ENCODE measurements at regions not wholly inside any gene's neighbourhood (a gene's known extent, or its start where the extent isn't known, plus 50 kb on each side); places are given as distances from the start of the nearest gene placed in this dataset.
"Not testable (repeated sequence)": the region's sequence is repeated elsewhere in the genome, so short reads cannot be mapped to it uniquely, and the experiment has no call there.

DNA sequence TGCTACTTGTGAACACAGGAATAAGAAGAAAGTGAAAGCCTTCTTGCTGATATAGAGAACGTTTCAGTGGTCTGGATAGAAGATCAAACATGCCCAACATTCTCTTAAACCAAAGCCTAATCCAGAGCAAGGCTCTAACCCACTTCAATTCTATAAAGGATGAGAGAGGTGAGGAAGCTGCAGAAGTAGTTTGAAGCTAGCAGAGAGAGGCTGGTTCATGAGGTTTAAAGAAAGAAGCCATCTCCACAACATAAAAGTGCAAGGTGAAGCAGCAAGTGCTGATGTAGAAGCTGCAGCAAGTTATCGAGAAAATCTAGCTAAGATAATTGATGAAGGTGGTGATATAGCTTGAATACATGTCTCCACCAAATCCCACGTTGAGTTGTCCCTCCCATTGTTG, 383.3 kb upstream of the ASIC2 start:
- peak overlapping the region in 1 of 2 donors; percentile 96 for H3K27ac Mint-ChIP-seq
- H3K27me3 Mint-ChIP-seq: peaks cover 9% of the 10 kb centered on the region
- ATAC-seq (no peak), DNase-seq (no peak)
- no peak overlapping the region for H3K4me3 Mint-ChIP-seq
- H3K9me3 Mint-ChIP-seq: no peaks in the 10 kb centered on the region
- H3K4me1 Mint-ChIP-seq: no peaks in the 10 kb centered on the region

DNA sequence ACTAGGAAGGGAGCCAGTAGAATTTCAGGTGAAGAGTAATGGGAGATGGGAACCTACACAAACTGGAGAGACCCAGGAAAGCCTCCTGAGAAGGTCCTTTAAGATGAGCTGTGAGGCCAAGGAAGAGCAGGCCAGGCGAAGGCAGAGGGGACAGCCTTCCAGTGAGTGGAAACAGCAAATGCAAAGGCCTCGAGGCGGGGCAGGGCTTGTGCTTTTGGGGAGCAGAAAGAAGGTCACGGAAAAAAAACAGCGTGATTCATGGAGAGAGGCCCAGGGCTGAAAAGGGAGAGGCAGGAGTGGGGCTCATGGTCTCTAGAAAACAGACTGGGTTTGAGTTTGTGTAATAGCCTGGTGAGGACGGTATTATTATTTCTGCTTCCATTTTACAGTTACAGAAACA, 386.5 kb upstream of the ASIC2 start:
- ATAC-seq (no peak), DNase-seq (no peak)
- Mint-ChIP-seq H3K27ac (peak overlapping the region in 1 of 2 donors; percentile 1), H3K4me1 (no peaks in the 10 kb centered on the region), H3K27me3 (no peaks in the 10 kb centered on the region), H3K4me3 (no peak overlapping the region), H3K9me3 (no peaks in the 10 kb centered on the region)

DNA sequence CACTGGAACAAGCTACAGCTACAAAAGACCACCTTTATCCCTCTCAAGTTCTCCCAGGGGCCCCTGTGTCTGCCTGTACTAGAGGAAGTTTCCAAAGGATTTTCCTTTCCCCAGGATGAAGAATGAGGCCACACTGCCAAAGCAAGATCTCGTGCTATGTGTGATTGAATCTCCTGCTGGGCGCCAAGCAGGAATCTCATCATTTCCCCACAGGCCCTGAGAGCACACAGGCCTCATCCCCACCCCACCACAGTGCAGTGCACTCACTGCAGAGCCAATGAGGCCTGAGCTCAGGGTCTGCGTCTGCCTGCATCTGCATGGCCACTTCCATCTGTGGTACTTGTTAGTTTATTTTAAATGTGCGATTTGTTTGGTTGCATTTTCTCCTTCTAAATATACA, 387.4 kb upstream of the ASIC2 start:
- no peaks in the 10 kb centered on the region for H3K27me3 Mint-ChIP-seq
- no peaks in the 10 kb centered on the region for H3K4me1 Mint-ChIP-seq
- no peaks in the 10 kb centered on the region for H3K9me3 Mint-ChIP-seq
- no peak for DNase-seq
- no peak overlapping the region for H3K4me3 Mint-ChIP-seq
- ATAC-seq: no peak
- H3K27ac Mint-ChIP-seq: no peak overlapping the region

DNA sequence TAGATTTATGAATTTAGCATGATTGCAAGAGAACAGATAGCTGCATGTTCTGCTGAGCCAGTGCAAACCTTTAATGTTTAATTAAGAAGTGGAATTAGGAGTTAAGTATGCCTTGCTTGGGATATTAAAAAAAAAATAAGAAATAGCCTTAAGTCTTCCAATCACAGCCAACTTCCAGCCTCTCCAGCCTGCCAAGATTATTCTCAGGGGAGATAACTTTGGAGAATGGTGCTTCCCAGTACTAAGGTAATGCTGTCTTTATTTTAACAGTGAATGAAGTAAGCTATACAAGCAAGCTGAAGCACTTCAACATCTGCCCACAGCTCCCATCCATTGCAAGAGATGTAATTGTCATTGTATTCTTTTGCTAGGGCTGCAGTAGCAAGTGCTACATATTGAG, 389.5 kb upstream of the ASIC2 start:
- no peak for ATAC-seq
- H3K4me1 Mint-ChIP-seq: no peaks in the 10 kb centered on the region
- no peaks in the 10 kb centered on the region for H3K9me3 Mint-ChIP-seq
- no peak overlapping the region for H3K27ac Mint-ChIP-seq
- H3K4me3 Mint-ChIP-seq: no peak overlapping the region
- no peak for DNase-seq
- H3K27me3 Mint-ChIP-seq: no peaks in the 10 kb centered on the region

DNA sequence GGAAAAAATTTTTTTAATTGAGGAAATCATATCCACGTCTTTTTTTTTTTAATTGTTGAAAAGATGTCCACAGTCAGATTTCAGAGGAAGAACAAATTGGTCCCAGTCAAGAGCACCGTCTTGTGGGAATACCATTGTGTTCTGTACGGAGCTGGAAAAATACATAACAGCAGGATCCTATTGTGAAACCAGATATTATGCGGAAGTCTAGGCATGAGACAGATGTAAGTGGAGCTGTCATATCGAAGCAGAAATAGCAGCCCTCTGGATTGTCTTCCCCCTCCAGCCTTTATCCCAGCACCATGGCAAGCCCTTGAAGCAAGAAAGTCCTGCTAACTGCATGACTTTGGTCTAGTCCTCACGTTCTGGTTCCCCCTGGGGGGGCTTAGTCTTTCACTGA, 391.6 kb upstream of the ASIC2 start:
- DNase-seq (no peak), ATAC-seq (no peak)
- no peaks in the 10 kb centered on the region for H3K27me3 Mint-ChIP-seq
- H3K4me3 Mint-ChIP-seq: no peak overlapping the region
- H3K9me3 Mint-ChIP-seq: no peaks in the 10 kb centered on the region
- H3K4me1 Mint-ChIP-seq: no peaks in the 10 kb centered on the region
- no peak overlapping the region for H3K27ac Mint-ChIP-seq

DNA sequence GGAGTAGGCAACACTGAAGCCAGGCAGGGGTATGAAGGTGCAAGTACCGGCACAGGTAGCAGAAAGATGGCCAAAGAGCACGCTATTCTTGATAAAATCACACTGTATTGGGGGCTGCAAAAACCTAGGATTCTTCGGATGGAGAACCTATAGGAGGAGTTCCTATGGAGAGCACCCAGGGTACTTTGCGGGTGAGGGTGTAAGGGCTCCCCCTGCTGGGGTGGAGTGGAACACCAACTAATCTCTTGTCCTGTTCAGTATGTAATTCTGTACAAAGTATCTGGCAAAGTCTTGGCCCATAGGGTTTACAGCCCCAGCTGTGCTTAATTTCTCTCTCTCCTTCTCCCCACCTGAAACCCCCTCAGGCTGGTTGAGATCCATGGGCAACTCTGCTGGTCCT, 393.1 kb upstream of the ASIC2 start:
- no peaks in the 10 kb centered on the region for H3K9me3 Mint-ChIP-seq
- no peak for ATAC-seq
- H3K4me1 Mint-ChIP-seq: no peaks in the 10 kb centered on the region
- H3K27me3 Mint-ChIP-seq: no peaks in the 10 kb centered on the region
- H3K4me3 Mint-ChIP-seq: no peak overlapping the region
- peak in 1 of 2 donors; percentile 7 for DNase-seq
- H3K27ac Mint-ChIP-seq: peak overlapping the region in 1 of 2 donors; percentile 27

DNA sequence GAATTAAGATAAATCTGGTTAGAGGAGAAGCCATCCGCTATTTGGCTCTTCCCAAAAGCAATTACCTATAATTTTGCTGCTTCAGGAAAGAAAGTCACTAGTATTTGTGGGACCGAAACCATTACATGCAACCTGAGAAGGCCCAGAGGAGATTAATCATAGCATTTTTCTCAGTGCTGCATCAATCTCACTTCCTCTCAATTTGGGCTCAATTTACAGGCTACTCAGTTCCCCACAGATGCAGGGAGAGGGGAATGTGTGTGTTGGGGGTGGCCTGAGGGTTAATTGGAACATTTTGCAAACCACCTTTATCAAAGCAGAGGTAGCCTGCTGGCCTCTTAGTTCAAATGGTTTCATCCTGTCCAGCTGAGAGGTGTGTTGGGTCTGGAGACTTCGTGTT, 394.7 kb upstream of the ASIC2 start:
- H3K27me3 Mint-ChIP-seq: no peaks in the 10 kb centered on the region
- H3K27ac Mint-ChIP-seq: no peak overlapping the region
- DNase-seq: no peak
- no peaks in the 10 kb centered on the region for H3K9me3 Mint-ChIP-seq
- H3K4me1 Mint-ChIP-seq: no peaks in the 10 kb centered on the region
- ATAC-seq: no peak
- no peak overlapping the region for H3K4me3 Mint-ChIP-seq

DNA sequence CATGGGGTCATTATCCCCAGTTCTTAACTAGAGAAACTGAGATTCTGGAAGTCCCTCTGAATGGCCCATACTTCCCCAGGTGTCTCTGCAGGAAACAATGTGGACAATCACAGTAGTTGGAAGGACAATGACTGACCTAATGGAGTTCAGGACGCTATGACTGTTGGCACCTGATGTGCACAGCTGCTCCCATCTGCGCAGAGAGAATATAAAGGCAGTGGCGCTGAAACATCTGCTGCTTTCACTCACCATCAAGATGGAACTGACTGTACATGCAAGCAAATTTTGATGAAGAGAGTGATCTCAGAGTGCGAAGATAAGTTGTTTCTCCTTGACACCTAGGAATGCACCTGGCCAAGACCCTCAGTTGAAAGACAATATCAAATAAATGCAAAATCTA, 395.7 kb upstream of the ASIC2 start:
- no peak overlapping the region for H3K27ac Mint-ChIP-seq
- no peak for DNase-seq
- H3K4me1 Mint-ChIP-seq: no peaks in the 10 kb centered on the region
- H3K9me3 Mint-ChIP-seq: no peaks in the 10 kb centered on the region
- H3K4me3 Mint-ChIP-seq: no peak overlapping the region
- no peak for ATAC-seq
- H3K27me3 Mint-ChIP-seq: no peaks in the 10 kb centered on the region

DNA sequence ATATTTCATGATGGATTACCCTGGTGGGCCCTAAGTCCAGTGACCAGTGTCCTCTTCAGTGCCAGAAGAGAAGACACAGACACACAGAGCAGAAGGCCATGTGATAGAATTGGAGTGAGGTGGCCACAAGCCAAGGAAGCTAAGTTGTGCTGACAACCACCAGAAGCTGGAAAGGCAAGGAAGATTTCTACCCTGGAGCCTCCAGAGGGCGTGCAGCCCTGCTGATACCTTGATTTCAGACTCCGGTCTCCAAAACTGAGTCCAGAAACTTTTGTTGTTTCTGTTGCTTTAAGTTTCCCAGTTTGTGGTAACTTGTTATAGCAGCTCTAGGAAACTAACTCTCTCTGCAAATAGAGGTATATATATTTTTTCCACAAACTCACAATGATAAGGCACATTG, 396.6 kb upstream of the ASIC2 start:
- Mint-ChIP-seq H3K27ac (no peak overlapping the region), H3K27me3 (peaks cover 8% of the 10 kb centered on the region), H3K4me1 (no peaks in the 10 kb centered on the region), H3K4me3 (no peak overlapping the region), H3K9me3 (no peaks in the 10 kb centered on the region)
- no peak for ATAC-seq
- DNase-seq: no peak

DNA sequence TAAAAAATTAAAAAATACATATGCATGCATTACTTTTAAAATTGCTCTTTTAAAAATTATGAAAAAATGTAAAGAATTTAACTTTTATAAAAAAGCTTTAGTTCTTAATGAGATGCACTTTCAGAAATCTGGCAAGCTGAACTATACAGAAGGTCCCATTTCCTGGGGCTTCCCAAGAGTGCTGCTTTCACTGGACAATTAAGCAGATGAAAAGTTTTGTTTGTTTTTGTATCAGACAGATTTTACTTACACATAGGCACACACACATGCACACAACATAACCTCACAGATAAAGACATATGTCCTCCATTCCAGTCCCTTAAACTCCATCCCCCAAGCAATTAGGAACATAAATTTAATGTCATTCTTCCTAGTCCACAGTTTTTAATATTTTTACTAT, 402.3 kb upstream of the ASIC2 start:
- ATAC-seq: no peak
- Mint-ChIP-seq H3K27me3 (peaks cover 20% of the 10 kb centered on the region), H3K4me1 (no peaks in the 10 kb centered on the region), H3K4me3 (no peak overlapping the region), H3K27ac (no peak overlapping the region), H3K9me3 (no peaks in the 10 kb centered on the region)
- no peak for DNase-seq

DNA sequence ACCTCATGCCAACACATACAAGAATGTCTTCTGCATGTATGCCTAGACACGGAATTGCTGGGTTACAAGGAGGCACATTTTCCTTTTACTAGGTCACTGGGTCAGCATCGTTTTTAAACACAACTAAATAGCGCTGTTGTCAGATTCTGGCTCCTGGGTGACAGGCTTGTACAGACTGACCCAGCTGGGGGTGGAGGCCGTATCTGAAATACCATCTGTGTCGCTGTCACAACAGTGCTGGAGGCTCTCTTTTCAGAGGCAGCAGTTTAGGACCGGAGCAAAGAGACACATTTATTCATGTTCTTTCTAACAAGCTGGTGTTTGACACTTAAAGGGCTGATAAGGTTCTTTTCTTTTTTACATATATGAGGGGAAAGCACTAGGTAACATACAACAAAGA, 403.0 kb upstream of the ASIC2 start:
- no peak for ATAC-seq
- no peak for DNase-seq
- Mint-ChIP-seq H3K27me3 (peaks cover 24% of the 10 kb centered on the region), H3K27ac (no peak overlapping the region), H3K4me3 (no peak overlapping the region), H3K9me3 (no peaks in the 10 kb centered on the region), H3K4me1 (no peaks in the 10 kb centered on the region)

DNA sequence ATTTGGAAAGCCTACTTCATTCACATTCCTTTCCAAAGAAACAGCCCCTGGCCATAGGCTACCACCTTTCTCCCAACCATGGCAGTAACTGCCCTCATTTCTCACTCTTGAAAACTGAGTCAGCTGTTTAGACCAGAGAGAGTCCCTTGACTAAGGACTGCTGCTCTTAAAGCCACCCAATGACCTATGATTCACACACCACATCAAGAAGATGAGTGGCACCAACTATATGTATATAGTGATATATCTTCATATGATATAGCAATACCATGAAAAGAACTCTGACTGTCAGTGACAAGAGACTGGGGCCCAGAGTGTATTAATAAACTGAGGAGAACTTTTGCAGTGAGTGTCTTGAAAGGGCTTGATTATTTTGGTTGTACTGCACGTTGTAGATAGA, 404.5 kb upstream of the ASIC2 start:
- no peak overlapping the region for H3K4me3 Mint-ChIP-seq
- H3K27ac Mint-ChIP-seq: no peak overlapping the region
- DNase-seq (no peak), ATAC-seq (no peak)
- no peaks in the 10 kb centered on the region for H3K4me1 Mint-ChIP-seq
- no peaks in the 10 kb centered on the region for H3K9me3 Mint-ChIP-seq
- H3K27me3 Mint-ChIP-seq: peaks cover 24% of the 10 kb centered on the region

DNA sequence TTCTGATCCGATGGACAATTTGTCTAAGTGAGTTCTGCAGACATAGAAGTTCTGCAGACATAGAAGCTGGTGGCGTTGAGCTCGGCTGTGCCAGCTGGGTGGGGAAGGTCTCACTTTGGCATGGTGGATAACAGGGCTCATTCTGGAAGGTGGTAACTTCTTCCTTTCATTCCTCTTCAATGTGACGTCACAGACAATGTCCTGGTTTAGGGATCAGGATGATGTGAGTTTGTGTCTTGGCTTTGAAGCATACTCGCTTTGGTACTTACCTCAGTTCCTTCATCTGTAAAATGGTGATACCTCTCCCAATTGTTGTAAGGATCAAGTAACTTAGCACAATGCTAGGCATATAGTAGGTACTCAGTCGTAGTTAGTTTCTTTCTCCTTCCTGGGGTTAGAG, 408.8 kb upstream of the ASIC2 start:
- Mint-ChIP-seq H3K27ac (no peak overlapping the region), H3K4me3 (no peak overlapping the region), H3K9me3 (no peaks in the 10 kb centered on the region), H3K4me1 (no peaks in the 10 kb centered on the region), H3K27me3 (peaks cover 12% of the 10 kb centered on the region)
- no peak for DNase-seq
- ATAC-seq: no peak

DNA sequence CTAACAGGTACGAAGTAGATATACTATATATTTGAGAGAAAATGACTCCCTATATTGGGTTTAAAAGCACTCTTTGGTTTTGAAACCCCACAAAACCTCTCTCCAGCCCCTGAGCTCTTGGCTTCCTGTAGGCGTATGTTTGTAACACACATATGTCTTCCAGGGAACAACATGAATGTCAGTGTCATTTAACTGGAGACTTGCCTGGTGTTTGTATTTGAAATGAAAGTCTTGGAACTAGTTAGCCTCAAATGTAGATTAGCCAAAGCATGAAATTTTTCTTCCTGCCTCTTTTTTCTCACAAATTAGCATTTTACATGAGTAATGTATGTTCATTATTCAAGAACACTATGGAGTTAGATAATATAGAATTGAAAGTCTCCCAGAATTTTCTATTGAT, 411.8 kb upstream of the ASIC2 start:
- no peak overlapping the region for H3K4me3 Mint-ChIP-seq
- no peak overlapping the region for H3K27ac Mint-ChIP-seq
- H3K9me3 Mint-ChIP-seq: no peaks in the 10 kb centered on the region
- H3K27me3 Mint-ChIP-seq: peaks cover 26% of the 10 kb centered on the region
- ATAC-seq (no peak), DNase-seq (no peak)
- H3K4me1 Mint-ChIP-seq: no peaks in the 10 kb centered on the region

DNA sequence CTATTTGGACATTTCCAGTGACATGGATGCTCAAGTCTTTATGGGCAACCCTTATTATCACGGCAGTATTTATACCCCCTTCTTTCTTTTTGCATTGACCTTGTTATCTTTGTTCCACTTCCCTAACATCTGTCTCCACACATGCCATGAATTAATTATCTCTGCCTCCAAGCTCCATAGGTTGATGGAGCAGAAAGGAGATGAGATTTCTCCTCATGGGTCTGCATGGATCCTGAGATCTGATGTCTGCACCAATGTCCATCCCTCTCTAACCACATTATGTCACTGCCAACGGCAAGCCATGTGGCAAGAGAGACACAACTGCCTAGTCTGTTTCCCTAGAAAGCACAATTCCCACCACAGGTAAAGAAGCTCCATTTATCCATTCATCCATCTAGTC, 416.8 kb upstream of the ASIC2 start:
- no peak for ATAC-seq
- Mint-ChIP-seq H3K27me3 (peaks cover 18% of the 10 kb centered on the region), H3K27ac (no peak overlapping the region), H3K4me1 (no peaks in the 10 kb centered on the region), H3K9me3 (no peaks in the 10 kb centered on the region), H3K4me3 (no peak overlapping the region)
- no peak for DNase-seq

DNA sequence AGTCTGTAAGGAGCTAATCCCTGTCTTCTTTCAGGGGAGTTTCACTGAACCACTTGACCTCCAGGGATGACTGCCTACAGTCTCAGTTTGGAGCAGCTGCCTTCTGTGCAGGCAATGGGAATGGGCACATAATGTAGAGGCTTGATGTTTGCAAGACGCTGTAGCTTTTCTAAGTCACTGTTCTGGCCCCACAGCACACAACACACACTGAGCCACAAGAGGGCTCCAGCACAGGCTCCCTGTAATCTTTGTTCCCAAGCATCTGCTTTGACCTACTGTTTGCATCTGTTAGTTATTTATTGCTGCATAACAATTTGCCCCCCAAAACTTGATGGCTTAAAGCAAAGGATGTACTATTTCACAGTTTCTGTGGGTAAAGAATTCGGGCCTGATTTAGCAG, 419.0 kb upstream of the ASIC2 start:
- H3K27me3 Mint-ChIP-seq: peaks cover 29% of the 10 kb centered on the region
- H3K4me1 Mint-ChIP-seq: no peaks in the 10 kb centered on the region
- DNase-seq (no peak), ATAC-seq (no peak)
- H3K9me3 Mint-ChIP-seq: no peaks in the 10 kb centered on the region
- H3K4me3 Mint-ChIP-seq: no peak overlapping the region
- no peak overlapping the region for H3K27ac Mint-ChIP-seq

DNA sequence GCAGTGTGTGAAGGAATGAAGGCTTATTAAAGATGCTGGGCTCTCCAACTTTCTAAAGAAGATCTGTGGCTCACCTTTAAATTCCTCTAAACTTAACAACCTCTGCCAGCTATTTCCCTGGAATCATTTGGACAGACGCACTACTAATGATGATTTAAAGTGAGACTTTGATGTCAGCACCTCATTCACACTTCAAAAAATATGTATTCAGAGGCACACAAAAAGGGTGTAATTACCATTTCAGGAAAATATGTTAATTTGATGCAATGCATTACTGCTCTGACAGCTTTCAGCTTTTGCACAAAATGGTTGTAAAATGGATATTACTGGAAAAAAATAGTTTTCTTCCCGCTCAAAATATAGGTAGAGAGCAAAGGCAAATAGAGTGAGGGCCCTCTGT, 423.9 kb upstream of the ASIC2 start:
- Mint-ChIP-seq H3K27me3 (peaks cover 22% of the 10 kb centered on the region), H3K4me3 (no peak overlapping the region), H3K9me3 (no peaks in the 10 kb centered on the region), H3K4me1 (no peaks in the 10 kb centered on the region), H3K27ac (no peak overlapping the region)
- DNase-seq (no peak), ATAC-seq (no peak)

DNA sequence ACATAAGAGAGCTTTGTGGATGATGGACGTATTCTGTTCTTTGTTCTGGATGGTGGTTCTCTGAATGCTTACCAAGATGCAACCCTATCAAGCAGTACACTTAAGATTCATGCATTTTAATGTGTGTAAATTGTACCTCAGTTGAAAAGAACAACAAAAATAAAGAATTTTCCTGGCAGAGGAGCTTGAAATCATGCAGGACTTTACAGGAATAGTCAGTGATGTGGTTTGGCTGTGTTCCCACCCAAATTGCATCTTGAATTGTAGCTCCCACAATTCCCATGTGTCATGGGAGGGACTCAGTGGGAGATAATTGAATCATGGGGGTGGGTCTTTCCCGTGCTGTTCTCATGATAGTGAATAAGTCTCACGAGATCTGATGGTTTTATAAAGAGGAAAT, 430.6 kb upstream of the ASIC2 start:
- not testable (repeated sequence) for ATAC-seq, H3K27ac Mint-ChIP-seq, DNase-seq, H3K4me1 Mint-ChIP-seq, H3K9me3 Mint-ChIP-seq, H3K4me3 Mint-ChIP-seq
- H3K27me3 Mint-ChIP-seq: peaks cover 19% of the 10 kb centered on the region
